H1 (cell line): ENCODE measurements at regions not wholly inside any gene's neighbourhood (a gene's known extent, or its start where the extent isn't known, plus 50 kb on each side); places are given as distances from the start of the nearest gene placed in this dataset.

Source experiments
- CTCF ChIA-PET: fragments of 300-600 bp; sonication (Branson Sonifier 250); formaldehyde crosslinking; loops from one replicate; lab custom pipeline; 2021; ENCODE audit not compliant: partially characterized antibody; lab: Charles Lee
- POLR2A ChIA-PET: fragments of 300-600 bp; sonication (Branson Sonifier 250); formaldehyde crosslinking; loops from one replicate; lab custom pipeline; 2021; ENCODE audit warnings: inconsistent platforms; ENCODE audit not compliant: partially characterized antibody; lab: Charles Lee
- DNase-seq, 2 experiments: peaks; one replicate each; pipeline versions ENCODE4 v3.0.0 to v3.0.0-alpha.2; 2010 to 2022; ENCODE audit warnings: low spot score in 2 of 2, low read depth in 1 of 2, mixed read lengths in 1 of 2
- FAIRE-seq: peaks from 2 replicates; lab custom pipeline; 2011; peaks lifted over from hg19 to GRCh38; lab: Jason Lieb, UNC
- H2AFZ ChIP-seq: 2 replicates; pipeline ENCODE4 v1.8.1; 2012; ENCODE audit warnings: low read length, inconsistent platforms
- H2AK5ac ChIP-seq: 2 replicates; pipeline ENCODE4 v1.6.1; 2013; ENCODE audit warnings: low read depth, low read length
- H2BK120ac ChIP-seq: replicated peaks from 2 replicates; pipeline ENCODE3; 2013; ENCODE audit warnings: low read depth, low read length, inconsistent platforms
- H2BK12ac ChIP-seq: 2 replicates; pipeline ENCODE4 v1.6.1; 2013; ENCODE audit warnings: low read depth, low read length
- H2BK15ac ChIP-seq: 2 replicates; pipeline ENCODE4 v1.6.1; 2013; ENCODE audit warnings: low read length
- H2BK20ac ChIP-seq: 2 replicates; pipeline ENCODE4 v1.6.1; 2013; ENCODE audit warnings: low read length
- H2BK5ac ChIP-seq: 2 replicates; pipeline ENCODE4 v1.6.1; 2013; ENCODE audit warnings: low read depth, low read length
- H3K14ac ChIP-seq: 2 replicates; pipeline ENCODE4 v1.6.1; 2013; ENCODE audit warnings: inconsistent platforms; ENCODE audit not compliant: insufficient read length
- H3K18ac ChIP-seq: 2 replicates; pipeline ENCODE4 v1.6.1; 2013; ENCODE audit warnings: low read length; ENCODE audit errors: extremely low read depth
- H3K23ac ChIP-seq: 2 replicates; pipeline ENCODE4 v1.6.1; 2013; ENCODE audit warnings: inconsistent platforms; ENCODE audit not compliant: insufficient read length
- H3K23me2 ChIP-seq: 2 replicates; pipeline ENCODE4 v1.6.1; 2013; ENCODE audit warnings: low read depth, low read length
- H3K27ac ChIP-seq: 2 replicates; pipeline ENCODE4 v1.6.1; 2011; ENCODE audit warnings: low read depth, low read length, inconsistent platforms
- H3K27me3 ChIP-seq, 4 experiments: replicated peaks in 1 of 4; 1 replicate in 1 of 4; 2 replicates in 3 of 4; pipeline versions ENCODE4 v1.6.1 to v1.8.1; 2011 to 2013; ENCODE audit warnings: low read length in 3 of 4, mild to moderate bottlenecking in 3 of 4, inconsistent platforms in 2 of 4, mixed read lengths in 2 of 4, moderate library complexity in 1 of 4; ENCODE audit not compliant: control insufficient read depth in 3 of 4, insufficient read depth in 3 of 4; ENCODE audit errors: extremely low read depth in 1 of 4
- H3K36me3 ChIP-seq, 4 experiments: 2 replicates each; pipeline versions ENCODE4 v1.6.1 to v1.8.1; 2011 to 2013; ENCODE audit warnings: mild to moderate bottlenecking in 4 of 4, low read length in 3 of 4, moderate library complexity in 2 of 4, control low read depth in 1 of 4, inconsistent platforms in 1 of 4; ENCODE audit not compliant: insufficient read depth in 4 of 4, control insufficient read depth in 2 of 4
- H3K4ac ChIP-seq: replicated peaks from 2 replicates; pipeline ENCODE3; 2013; ENCODE audit warnings: low read length, low read depth, mixed read lengths, inconsistent platforms; ENCODE audit not compliant: insufficient read length
- H3K4me1 ChIP-seq, 4 experiments: replicated peaks in 1 of 4; 1 replicate in 1 of 4; 2 replicates in 3 of 4; pipeline versions ENCODE4 v1.6.1 to v1.8.1; 2011 to 2013; ENCODE audit warnings: low read length in 3 of 4, inconsistent platforms in 2 of 4, mixed read lengths in 1 of 4; ENCODE audit not compliant: insufficient read depth in 4 of 4, control insufficient read depth in 3 of 4
- H3K4me2 ChIP-seq, 2 experiments: 2 replicates each; pipeline versions ENCODE4 v1.6.1 to v1.8.1; 2011 to 2013; ENCODE audit warnings: low read depth in 2 of 2, low read length in 2 of 2, control low read depth in 1 of 2, inconsistent platforms in 1 of 2, mild to moderate bottlenecking in 1 of 2; ENCODE audit not compliant: insufficient read depth in 1 of 2
- H3K4me3 ChIP-seq, 4 experiments: fragments of 200-600, 300-600 bp in 1 of 4; sonication (generic), shearing (Covaris generic), sonication (Bioruptor Twin) in 1 of 4; 2 replicates each; pipeline versions ENCODE4 v1.5.1 to v1.8.1; 2011 to 2016; ENCODE audit warnings: low read length in 4 of 4, low read depth in 3 of 4, control low read depth in 2 of 4, inconsistent platforms in 2 of 4, mild to moderate bottlenecking in 2 of 4, mixed read lengths in 1 of 4, moderate library complexity in 1 of 4; ENCODE audit not compliant: insufficient read depth in 2 of 4; ENCODE audit errors: extremely low read depth in 1 of 4
- H3K56ac ChIP-seq: replicated peaks from 2 replicates; pipeline ENCODE3; 2013; ENCODE audit warnings: low read depth, mild to moderate bottlenecking, mixed read lengths, low read length, inconsistent platforms; ENCODE audit not compliant: insufficient read length
- H3K79me1 ChIP-seq: 2 replicates; pipeline ENCODE4 v1.6.1; 2013; ENCODE audit warnings: low read depth, low read length, control low read depth
- H3K79me2 ChIP-seq, 2 experiments: 2 replicates each; pipeline versions ENCODE4 v1.6.1 to v1.8.1; 2012 to 2013; ENCODE audit warnings: low read length in 2 of 2, mild to moderate bottlenecking in 2 of 2, inconsistent platforms in 1 of 2; ENCODE audit not compliant: insufficient read depth in 2 of 2, control insufficient read depth in 1 of 2
- H3K9ac ChIP-seq, 4 experiments: replicated peaks in 1 of 4; 1 replicate in 1 of 4; 2 replicates in 3 of 4; pipeline versions ENCODE4 v1.6.1 to v1.8.1; 2011 to 2013; ENCODE audit warnings: low read depth in 3 of 4, low read length in 3 of 4, control low read depth in 2 of 4, mild to moderate bottlenecking in 2 of 4, moderate library complexity in 2 of 4, inconsistent platforms in 1 of 4; ENCODE audit errors: extremely low read depth in 1 of 4
- H3K9me3 ChIP-seq, 2 experiments: 2 replicates each; pipeline versions ENCODE4 v1.6.1 to v1.8.1; 2012 to 2013; ENCODE audit warnings: mild to moderate bottlenecking in 2 of 2, moderate library complexity in 2 of 2, control low read depth in 1 of 2, inconsistent platforms in 1 of 2, low read depth in 1 of 2, low read length in 1 of 2, mixed read lengths in 1 of 2; ENCODE audit not compliant: insufficient read depth in 2 of 2
- H4K20me1 ChIP-seq, 2 experiments: replicated peaks in 1 of 2; 2 replicates each; pipeline versions ENCODE3 to v1.8.1; 2011 to 2013; ENCODE audit warnings: inconsistent platforms in 2 of 2, low read length in 2 of 2, mild to moderate bottlenecking in 1 of 2; ENCODE audit not compliant: insufficient read depth in 2 of 2, control insufficient read depth in 1 of 2
- H4K5ac ChIP-seq: 2 replicates; pipeline ENCODE4 v1.6.1; 2013; ENCODE audit warnings: low read length, low read depth, mixed read lengths, inconsistent platforms; ENCODE audit not compliant: insufficient read length
- H4K8ac ChIP-seq: 2 replicates; pipeline ENCODE4 v1.8.0; 2013; ENCODE audit warnings: mild to moderate bottlenecking, moderate library complexity, low read length, inconsistent platforms; ENCODE audit not compliant: insufficient read depth; ENCODE audit errors: extremely low read depth
- H4K91ac ChIP-seq: replicated peaks from 2 replicates; pipeline ENCODE3; 2013; ENCODE audit warnings: low read length, mixed read lengths, inconsistent platforms; ENCODE audit not compliant: insufficient read length
- BCL11A ChIP-seq, 2 experiments: IDR thresholded peaks; one replicate each; pipeline ENCODE4 v1.6.1; 2011; ENCODE audit warnings: low read depth in 2 of 2, low read length in 2 of 2, mild to moderate bottlenecking in 2 of 2
- RAD21 ChIP-seq, 2 experiments: IDR thresholded peaks in 1 of 2; conservative IDR thresholded peaks in 1 of 2; 2 replicates each; pipeline ENCODE4 v1.6.1; 2011; ENCODE audit warnings: low read depth in 2 of 2, low read length in 2 of 2, improper control_type of control experiment in 1 of 2, inconsistent platforms in 1 of 2, mild to moderate bottlenecking in 1 of 2, moderate library complexity in 1 of 2
- RFX5 ChIP-seq: IDR thresholded peaks from 2 replicates; pipeline ENCODE4 v1.6.1; 2011; ENCODE audit warnings: low read depth, low read length, improper control_type of control experiment, borderline replicate concordance
- SIRT6 ChIP-seq: IDR thresholded peaks from one replicate; pipeline ENCODE4 v1.7.1; 2012; ENCODE audit warnings: low read length, inconsistent platforms
- USF2 ChIP-seq: IDR thresholded peaks from 2 replicates; pipeline ENCODE4 v1.6.1; 2011; ENCODE audit warnings: low read length, improper control_type of control experiment

- Histone ChIP-seq H3K36me3 (no peaks in the 10 kb centered on the region), H3K23me2 (no peaks in the 10 kb centered on the region), H3K4me2 (no peak overlapping the region), H2AFZ (no peak overlapping the region), H2AK5ac (no peak overlapping the region), H4K8ac (no peak overlapping the region), H3K79me2 (no peaks in the 10 kb centered on the region), H3K4me3 (no peak overlapping the region), H3K9ac (no peak overlapping the region), H3K27ac (no peak overlapping the region), H3K79me1 (no peaks in the 10 kb centered on the region), H3K4me1 (no peaks in the 10 kb centered on the region; a peak in 1 of 7 replicates), H3K56ac (no peak overlapping the region), H2BK15ac (no peak overlapping the region), H3K27me3 (no peaks in the 10 kb centered on the region), H4K5ac (no peak overlapping the region), H2BK12ac (no peak overlapping the region), H3K23ac (no peak overlapping the region), H4K91ac (no peak overlapping the region), H2BK120ac (no peak overlapping the region), H3K18ac (no peak overlapping the region), H3K14ac (no peak overlapping the region), H3K4ac (no peak overlapping the region), H3K9me3 (no peaks in the 10 kb centered on the region), H2BK5ac (no peak overlapping the region), H4K20me1 (no peaks in the 10 kb centered on the region), H2BK20ac (no peak overlapping the region)
- ChIA-PET CTCF (interaction anchor here (1.5 kb wide), 2 partner anchors 12 to 14 kb away, joined by 7 to 8 read pairs; no protein-coding TSS in a partner anchor), POLR2A (no interaction called here)
- DNase-seq (no peak), FAIRE-seq (no peak)
- no peak for TF ChIP-seq RAD21 (IDR thresholded peaks at IDR 0.05 in 1 of 2, conservative IDR thresholded peaks at IDR 0.05 in 1 of 2; ENCODE audit: low read depth in 2 of 2, low read length in 2 of 2)
- TF ChIP-seq BCL11A (IDR thresholded peaks at IDR 0.05; ENCODE audit: low read depth in 2 of 2, low read length in 2 of 2): no peak
- no peak for TF ChIP-seq USF2
- no peak for TF ChIP-seq SIRT6
- no peak for TF ChIP-seq RFX5
Observed at GRCh38 chr10:52451817-52452216, 137.7 kb downstream of the DKK1 start.
